ENCODE measurements at regions not wholly inside any gene's neighbourhood (a gene's known extent, or its start where the extent isn't known, plus 50 kb on each side); places are given as distances from the start of the nearest gene placed in this dataset.

DNA sequence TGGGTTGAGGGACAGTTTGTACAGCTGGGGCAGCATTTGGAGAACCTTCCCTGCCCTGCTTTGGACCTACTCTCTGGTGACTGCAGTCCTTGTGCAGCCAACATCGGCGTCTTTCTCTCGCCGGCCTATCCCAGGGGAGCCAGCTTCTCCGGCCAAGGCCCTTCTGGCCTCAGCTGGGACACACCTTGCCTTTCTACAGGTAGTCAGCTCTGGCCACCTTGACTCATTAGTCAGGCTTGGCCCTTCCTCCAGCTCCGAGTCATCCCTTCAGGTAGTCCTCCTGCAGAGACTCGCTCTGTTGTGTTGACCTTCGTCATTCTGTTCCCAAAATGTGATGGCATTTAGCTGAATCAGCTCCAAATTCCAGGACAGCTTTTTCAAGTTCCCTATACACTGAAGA, 145.0 kb upstream of the CHST15 start:
- 79% methylated on average over 7 of the region's 8 CpGs for WGBS (ENCODE audit: insufficient coverage)
- Histone ChIP-seq H3K9me3 (replicated peaks; ENCODE audit: control insufficient read depth, low read depth, low read length) (no peaks in the 10 kb centered on the region), H3K36me3 (ENCODE audit: control insufficient read depth, insufficient read depth, low read length) (no peaks in the 10 kb centered on the region), H3K4me3 (ENCODE audit: low read length) (no peak overlapping the region), H3K27me3 (ENCODE audit: control insufficient read depth, insufficient read depth, low read length) (no peaks in the 10 kb centered on the region), H3K27ac (ENCODE audit: low read length) (no peak overlapping the region), H3K4me1 (ENCODE audit: control insufficient read depth, insufficient read depth, low read length) (peaks cover 9% of the 10 kb centered on the region)
- DNase-seq = no peak

DNA sequence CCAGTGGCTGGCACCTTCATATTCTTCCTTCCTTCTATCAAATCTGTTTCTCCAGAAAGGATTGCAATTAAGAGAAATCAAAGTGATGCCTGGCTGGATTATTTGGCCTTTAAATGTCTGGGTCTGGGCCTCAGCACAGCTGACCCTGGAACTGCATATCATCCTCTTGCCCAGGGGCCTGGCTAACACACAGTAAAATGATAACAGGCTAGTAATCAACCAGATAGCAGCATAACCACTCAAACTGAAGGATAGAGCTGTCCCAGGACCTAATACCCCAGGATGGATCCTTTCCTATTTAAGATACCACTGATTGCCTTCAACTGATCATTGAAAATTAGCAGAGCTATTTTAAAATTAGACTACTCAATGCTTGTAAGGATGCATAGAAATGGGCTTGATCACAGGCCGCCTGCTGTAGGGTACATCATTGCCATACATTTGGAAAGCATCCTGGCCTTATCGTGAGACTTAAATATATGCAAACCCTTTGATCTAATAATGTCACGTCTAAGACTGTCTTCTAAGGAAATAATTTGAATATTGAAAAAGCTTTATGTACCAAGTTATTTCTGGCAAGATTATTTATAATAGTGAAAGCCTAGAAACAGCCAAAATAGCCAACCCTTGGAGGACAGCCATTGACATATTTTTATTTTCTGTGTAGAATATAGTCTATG, 144.0 kb upstream of the CHST15 start:
- Histone ChIP-seq H3K27me3 (ENCODE audit: control insufficient read depth, insufficient read depth, low read length) (no peaks in the 10 kb centered on the region), H3K9me3 (replicated peaks; ENCODE audit: control insufficient read depth, low read depth, low read length) (no peaks in the 10 kb centered on the region), H3K4me1 (ENCODE audit: control insufficient read depth, insufficient read depth, low read length) (peaks cover 18% of the 10 kb centered on the region), H3K36me3 (ENCODE audit: control insufficient read depth, insufficient read depth, low read length) (no peaks in the 10 kb centered on the region), H3K4me3 (ENCODE audit: low read length) (no peak overlapping the region), H3K27ac (ENCODE audit: low read length) (no peak overlapping the region)
- WGBS (ENCODE audit: insufficient coverage) = no CpG with 5 or more reads among the region's 3 CpGs
- no peak for DNase-seq

DNA sequence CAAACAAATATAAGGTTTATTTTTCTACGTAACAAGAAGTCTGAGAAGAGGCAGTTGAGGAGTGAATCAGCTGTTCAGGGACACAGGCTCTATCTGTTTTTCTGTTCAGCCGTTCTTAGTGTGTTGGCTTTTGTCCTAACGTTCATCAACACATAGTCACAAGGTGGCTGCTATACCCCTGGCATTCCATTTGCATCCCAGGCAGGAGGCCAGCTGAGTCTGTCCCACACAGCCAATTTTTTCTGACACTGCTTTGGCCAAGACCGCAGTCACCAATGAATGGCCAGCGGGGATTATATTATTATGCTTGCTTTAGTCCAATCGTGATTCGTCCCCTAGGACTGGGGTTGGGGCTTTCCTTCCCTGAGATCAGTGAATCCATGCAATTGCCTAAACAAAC, 143.4 kb upstream of the CHST15 start:
- Histone ChIP-seq H3K27me3 (ENCODE audit: control insufficient read depth, insufficient read depth, low read length) (no peaks in the 10 kb centered on the region), H3K4me1 (ENCODE audit: control insufficient read depth, insufficient read depth, low read length) (peaks cover 18% of the 10 kb centered on the region), H3K4me3 (ENCODE audit: low read length) (no peak overlapping the region), H3K27ac (ENCODE audit: low read length) (no peak overlapping the region), H3K36me3 (ENCODE audit: control insufficient read depth, insufficient read depth, low read length) (no peaks in the 10 kb centered on the region), H3K9me3 (replicated peaks; ENCODE audit: control insufficient read depth, low read depth, low read length) (no peaks in the 10 kb centered on the region)
- 47% methylated on average over 5 of the region's 7 CpGs for WGBS (ENCODE audit: insufficient coverage)
- DNase-seq = peak; percentile 33

DNA sequence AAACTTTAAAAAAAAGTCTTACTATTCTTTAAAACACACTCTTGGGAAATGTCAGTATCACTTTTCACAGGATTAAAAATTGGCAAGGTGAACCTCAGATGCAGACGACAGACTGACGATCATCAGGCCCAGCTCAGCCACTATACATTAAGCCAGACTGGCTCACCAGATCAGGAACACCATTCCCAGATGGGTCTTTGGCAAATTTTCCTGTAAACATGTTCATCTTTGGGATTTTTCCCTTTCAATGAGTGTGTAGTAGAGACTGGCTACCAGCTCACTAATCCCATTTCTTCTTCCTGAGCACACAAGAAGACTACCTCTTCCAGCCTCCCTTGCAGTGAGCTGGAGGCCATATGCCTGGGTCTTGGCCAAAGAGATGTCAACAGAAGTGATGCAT, 142.7 kb upstream of the CHST15 start:
- Histone ChIP-seq H3K36me3 (ENCODE audit: control insufficient read depth, insufficient read depth, low read length) (no peaks in the 10 kb centered on the region), H3K27ac (ENCODE audit: low read length) (no peak overlapping the region), H3K4me3 (ENCODE audit: low read length) (no peak overlapping the region), H3K9me3 (replicated peaks; ENCODE audit: control insufficient read depth, low read depth, low read length) (no peaks in the 10 kb centered on the region), H3K4me1 (ENCODE audit: control insufficient read depth, insufficient read depth, low read length) (peaks cover 18% of the 10 kb centered on the region), H3K27me3 (ENCODE audit: control insufficient read depth, insufficient read depth, low read length) (no peaks in the 10 kb centered on the region)
- 40% methylated on average over 1 of the region's 2 CpGs for WGBS (ENCODE audit: insufficient coverage)
- no peak for DNase-seq

DNA sequence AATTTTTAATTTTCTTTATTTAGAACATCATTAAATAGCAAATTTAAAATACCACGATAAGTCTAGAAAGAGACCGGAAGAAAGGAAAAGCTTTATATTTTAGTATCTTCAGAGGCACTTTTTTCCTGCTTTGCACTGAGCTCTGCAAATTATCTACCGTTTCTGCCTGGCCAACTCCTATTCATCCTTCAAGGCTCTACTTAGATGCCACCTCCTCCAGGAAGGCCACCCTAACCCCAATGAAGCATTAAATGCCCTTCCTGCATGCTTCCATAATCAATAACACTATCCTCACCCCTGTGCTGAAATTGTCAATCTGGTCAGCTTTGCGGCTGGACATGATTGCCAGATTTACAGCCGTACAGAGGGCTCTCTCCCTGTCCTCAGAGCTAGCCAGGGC, 141.8 kb upstream of the CHST15 start:
- no peaks in the 10 kb centered on the region for H3K36me3 ChIP-seq (ENCODE audit: control insufficient read depth, insufficient read depth, low read length)
- no peak overlapping the region for H3K27ac ChIP-seq (ENCODE audit: low read length)
- no peaks in the 10 kb centered on the region for H3K9me3 ChIP-seq (replicated peaks; ENCODE audit: control insufficient read depth, low read depth, low read length)
- no peaks in the 10 kb centered on the region for H3K27me3 ChIP-seq (ENCODE audit: control insufficient read depth, insufficient read depth, low read length)
- WGBS (ENCODE audit: insufficient coverage) = 87% methylated on average over 3 of the region's 5 CpGs
- no peak for DNase-seq
- no peak overlapping the region for H3K4me3 ChIP-seq (ENCODE audit: low read length)
- peaks cover 11% of the 10 kb centered on the region for H3K4me1 ChIP-seq (ENCODE audit: control insufficient read depth, insufficient read depth, low read length)

DNA sequence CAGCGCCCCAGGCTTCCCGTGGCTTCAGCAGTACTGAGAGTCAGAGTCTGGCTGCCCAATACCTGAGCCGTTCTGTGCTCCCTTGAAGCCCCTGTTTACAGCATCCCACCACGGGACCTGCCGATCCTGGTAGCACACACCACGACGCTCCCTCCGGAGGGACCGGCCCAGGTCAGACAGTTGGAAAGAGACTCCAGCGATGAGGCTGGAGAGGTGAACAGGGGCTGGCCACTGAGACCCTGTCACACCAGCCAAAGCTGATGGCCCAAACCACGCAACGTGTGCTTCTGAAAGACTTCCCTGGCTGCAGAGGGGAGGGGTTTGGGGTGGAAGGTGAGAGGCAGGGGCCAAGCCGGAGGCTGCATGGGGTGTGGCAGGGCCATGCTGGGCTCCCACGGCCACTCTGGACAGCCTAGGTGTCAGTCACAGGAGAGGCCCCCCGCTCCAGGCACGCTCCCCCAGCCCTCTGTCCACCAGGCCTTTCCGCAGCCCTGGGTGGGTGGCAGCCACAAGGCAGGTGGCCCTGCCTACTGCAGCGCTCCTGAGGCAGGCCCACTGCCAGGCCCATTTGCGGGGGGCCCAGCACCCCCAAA, 140.2 kb upstream of the CHST15 start:
- no peaks in the 10 kb centered on the region for H3K27me3 ChIP-seq (ENCODE audit: control insufficient read depth, insufficient read depth, low read length)
- H3K4me3 ChIP-seq (ENCODE audit: low read length) = no peak overlapping the region
- no peak overlapping the region for H3K27ac ChIP-seq (ENCODE audit: low read length)
- WGBS (ENCODE audit: insufficient coverage) = 82% methylated on average over 12 of the region's 19 CpGs
- peaks cover 11% of the 10 kb centered on the region for H3K4me1 ChIP-seq (ENCODE audit: control insufficient read depth, insufficient read depth, low read length)
- no peaks in the 10 kb centered on the region for H3K36me3 ChIP-seq (ENCODE audit: control insufficient read depth, insufficient read depth, low read length)
- H3K9me3 ChIP-seq (replicated peaks; ENCODE audit: control insufficient read depth, low read depth, low read length) = peaks cover 3% of the 10 kb centered on the region
- DNase-seq = no peak

DNA sequence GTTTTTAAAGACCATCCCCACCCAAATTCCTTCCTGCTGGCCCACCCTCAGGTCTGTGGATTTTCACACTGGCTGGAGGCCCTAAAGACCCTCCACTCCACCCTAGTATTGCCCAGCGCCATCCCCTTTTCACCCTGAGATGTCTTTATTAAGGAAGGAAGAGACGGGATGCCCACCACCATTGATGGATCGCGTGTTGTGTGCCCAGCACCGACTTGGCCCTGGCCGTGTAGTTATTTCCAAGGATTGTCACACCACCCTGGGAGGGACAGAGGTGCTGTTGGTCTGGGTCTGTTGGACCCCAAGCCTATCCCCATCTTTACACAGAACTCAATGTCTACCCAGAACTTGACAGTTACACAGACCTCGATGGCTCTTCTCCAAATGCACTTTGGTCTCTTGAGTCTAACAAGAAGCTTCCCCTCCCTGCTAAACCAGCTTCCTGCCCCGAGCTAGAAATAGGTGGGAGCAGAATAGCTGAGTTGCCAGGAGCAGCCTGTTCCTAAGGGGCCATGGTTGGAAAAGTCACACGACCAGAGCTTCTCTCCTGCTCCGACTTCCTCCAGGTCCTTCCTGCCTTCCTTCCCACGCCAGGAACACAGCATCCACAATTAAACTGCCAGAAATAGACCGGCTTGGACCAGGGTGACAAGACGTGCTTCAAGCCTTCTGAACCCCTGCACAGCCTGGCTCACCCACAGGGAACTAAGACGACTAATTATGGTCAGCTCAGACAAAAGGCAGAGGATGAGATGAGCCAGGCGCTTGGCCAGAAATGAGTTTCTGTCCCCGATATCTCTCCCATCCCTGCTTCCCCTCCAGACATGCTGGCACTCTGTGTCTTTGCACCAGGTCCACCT, 139.5 kb upstream of the CHST15 start:
- Histone ChIP-seq H3K27ac (ENCODE audit: low read length) (no peak overlapping the region), H3K4me3 (ENCODE audit: low read length) (no peak overlapping the region), H3K4me1 (ENCODE audit: control insufficient read depth, insufficient read depth, low read length) (peaks cover 11% of the 10 kb centered on the region), H3K27me3 (ENCODE audit: control insufficient read depth, insufficient read depth, low read length) (no peaks in the 10 kb centered on the region), H3K36me3 (ENCODE audit: control insufficient read depth, insufficient read depth, low read length) (no peaks in the 10 kb centered on the region), H3K9me3 (replicated peaks; ENCODE audit: control insufficient read depth, low read depth, low read length) (peaks cover 4% of the 10 kb centered on the region)
- peak; percentile 40 for DNase-seq
- WGBS (ENCODE audit: insufficient coverage) = 23% methylated on average over 6 of the region's 16 CpGs

DNA sequence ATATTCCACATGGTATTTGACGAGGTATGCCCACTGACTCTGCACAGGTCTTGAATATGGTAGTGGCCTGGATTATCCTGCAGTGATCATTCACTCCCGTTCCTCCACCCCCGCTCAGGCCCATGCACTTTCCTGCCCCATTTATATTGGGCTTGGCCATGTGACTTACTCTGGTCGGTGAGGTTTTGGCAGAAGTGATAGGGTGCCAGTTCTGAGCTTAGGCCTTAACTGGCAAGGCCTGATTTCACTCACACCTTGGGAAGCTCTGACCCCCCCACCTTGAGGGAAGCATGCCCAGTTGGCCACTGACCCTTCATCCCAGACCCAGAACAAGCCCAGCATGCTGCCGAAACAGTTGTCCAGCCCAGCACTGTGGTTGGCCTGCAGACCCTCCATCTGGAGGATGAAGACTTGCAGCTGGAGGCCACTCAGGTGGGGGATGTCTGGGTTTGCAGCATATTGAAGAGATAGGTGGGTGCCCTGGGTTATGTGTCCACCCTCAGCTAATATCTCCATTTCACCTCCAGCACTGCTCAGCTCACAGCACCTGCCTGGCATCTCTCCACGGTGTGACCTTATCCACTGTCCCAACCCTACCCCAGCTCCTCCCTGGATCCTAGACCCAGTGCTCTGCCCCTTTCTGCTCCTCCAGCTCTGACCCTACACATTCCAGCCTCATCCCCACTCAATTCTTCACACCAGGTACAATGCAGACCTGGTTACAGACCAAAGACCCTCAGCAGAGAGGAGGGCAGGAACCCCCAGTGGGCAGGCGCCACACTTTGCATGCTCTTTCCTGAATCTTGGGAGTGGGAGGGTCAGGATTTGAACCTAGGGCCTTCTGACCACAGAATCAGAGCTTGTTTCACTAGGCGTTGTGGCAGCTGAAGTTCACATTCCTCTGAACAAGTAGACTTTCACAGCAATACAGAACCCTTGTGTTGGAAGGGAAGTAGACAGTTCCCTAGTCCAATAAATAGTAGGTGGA, 138.1 kb upstream of the CHST15 start:
- 90% methylated on average over 2 of the region's 8 CpGs for WGBS (ENCODE audit: insufficient coverage)
- H3K4me3 ChIP-seq (ENCODE audit: low read length) = no peak overlapping the region
- H3K27ac ChIP-seq (ENCODE audit: low read length) = no peak overlapping the region
- peaks cover 11% of the 10 kb centered on the region for H3K4me1 ChIP-seq (ENCODE audit: control insufficient read depth, insufficient read depth, low read length)
- H3K36me3 ChIP-seq (ENCODE audit: control insufficient read depth, insufficient read depth, low read length) = no peaks in the 10 kb centered on the region
- H3K9me3 ChIP-seq (replicated peaks; ENCODE audit: control insufficient read depth, low read depth, low read length) = peaks cover 9% of the 10 kb centered on the region
- H3K27me3 ChIP-seq (ENCODE audit: control insufficient read depth, insufficient read depth, low read length) = no peaks in the 10 kb centered on the region
- no peak for DNase-seq

DNA sequence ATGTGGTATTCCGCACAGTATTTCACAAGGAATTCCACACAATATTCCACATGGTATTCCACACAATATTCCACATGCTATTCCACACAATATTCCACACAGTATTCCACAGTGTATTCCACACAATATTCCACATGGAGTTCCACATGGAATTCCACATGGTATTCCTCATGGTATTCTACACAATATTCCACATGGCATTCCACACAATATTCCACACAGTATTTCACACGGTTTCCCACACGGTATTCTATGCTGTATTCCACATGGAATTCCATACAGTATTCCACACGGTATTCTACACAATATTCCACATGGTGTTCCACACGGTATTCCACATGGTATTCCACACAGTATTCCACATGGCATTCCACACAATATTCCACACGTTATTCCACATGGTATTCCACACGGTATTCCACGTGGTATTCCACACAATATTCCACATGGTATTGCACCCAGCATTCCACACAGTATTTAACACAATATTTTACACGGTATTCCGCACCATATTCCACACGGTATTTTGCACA, 137.3 kb upstream of the CHST15 start:
- H3K36me3 ChIP-seq (ENCODE audit: control insufficient read depth, insufficient read depth, low read length) = no peaks in the 10 kb centered on the region
- DNase-seq = no peak
- H3K4me3 ChIP-seq (ENCODE audit: low read length) = no peak overlapping the region
- H3K27me3 ChIP-seq (ENCODE audit: control insufficient read depth, insufficient read depth, low read length) = no peaks in the 10 kb centered on the region
- H3K9me3 ChIP-seq (replicated peaks; ENCODE audit: control insufficient read depth, low read depth, low read length) = peaks cover 12% of the 10 kb centered on the region
- H3K4me1 ChIP-seq (ENCODE audit: control insufficient read depth, insufficient read depth, low read length) = peaks cover 11% of the 10 kb centered on the region
- WGBS (ENCODE audit: insufficient coverage) = 94% methylated on average over 10 of the region's 11 CpGs
- H3K27ac ChIP-seq (ENCODE audit: low read length) = no peak overlapping the region
